CD4-positive, alpha-beta T cell treated with Interleukin-21 for 1 hour (primary cell): ENCODE measurements at regions not wholly inside any gene's neighbourhood (a gene's known extent, or its start where the extent isn't known, plus 50 kb on each side); places are given as distances from the start of the nearest gene placed in this dataset.
A peak's percentile ranks its signal among the peaks of the same experiment; 100 is the strongest.
"Not testable (repeated sequence)": the region's sequence is repeated elsewhere in the genome, so short reads cannot be mapped to it uniquely, and the experiment has no call there.

Experiments
- DNase-seq: peaks from one replicate; pipeline ENCODE4 v3.0.0-alpha.2; 2020

DNA sequence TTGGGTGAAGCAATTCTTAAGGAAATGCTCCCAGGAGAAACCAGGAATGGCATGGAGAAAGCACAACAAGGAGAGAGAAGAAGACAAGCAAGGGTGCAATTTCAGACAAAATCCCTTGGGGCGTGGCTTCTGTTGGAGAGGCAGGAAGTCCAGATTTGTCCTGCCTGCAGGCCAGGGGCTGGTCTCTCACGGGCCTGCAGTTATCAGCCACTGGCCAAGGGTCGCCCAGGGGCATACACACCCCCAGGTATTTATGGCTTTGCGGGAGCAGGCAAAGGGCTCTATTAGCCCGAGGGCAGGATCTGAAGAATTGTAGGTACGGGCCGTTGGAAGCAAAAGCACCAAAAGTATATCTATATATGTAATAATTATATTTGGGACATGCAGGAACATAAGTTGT lies 87.7 kb downstream of the IYD start:
- no peak for DNase-seq

DNA sequence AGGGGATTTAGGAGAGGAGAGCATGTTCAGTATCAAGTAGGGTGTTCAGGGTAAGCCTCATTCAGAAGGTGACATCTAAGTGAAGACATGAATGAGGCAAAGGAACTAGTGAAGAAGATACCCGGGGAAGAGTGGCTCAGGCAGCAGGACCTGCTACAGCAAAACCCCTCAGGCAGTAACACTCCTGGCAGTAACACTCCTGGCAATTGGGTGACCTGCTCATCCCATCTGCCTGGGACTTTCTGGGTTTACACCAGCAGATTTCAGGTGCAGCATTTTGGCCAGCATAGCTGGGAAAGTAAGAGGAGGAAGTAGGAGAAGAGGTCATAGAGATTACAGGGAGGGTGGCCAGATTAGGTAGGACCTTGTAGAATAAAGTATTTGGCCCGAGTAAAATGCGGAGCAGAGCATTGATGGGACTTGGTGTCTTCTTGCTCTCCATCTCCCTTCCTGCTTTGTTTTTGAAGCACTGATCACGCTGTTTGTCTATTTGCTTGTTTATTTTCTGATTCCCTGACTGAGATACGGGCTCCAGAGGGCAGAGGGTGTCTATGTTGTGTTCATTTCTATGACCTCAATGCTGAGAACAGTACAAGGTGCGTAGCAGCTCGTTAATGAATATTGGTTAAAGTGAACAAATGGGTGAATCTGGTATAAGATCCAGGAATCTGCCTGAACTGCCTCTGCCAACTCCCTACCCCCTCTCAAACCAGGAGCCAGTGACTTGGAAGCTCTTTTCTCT lies 88.3 kb downstream of the IYD start:
- no peak for DNase-seq

GRCh38 chr6:150458579-150458978 lies 89.8 kb downstream of the IYD start:
- no peak for DNase-seq

DNA sequence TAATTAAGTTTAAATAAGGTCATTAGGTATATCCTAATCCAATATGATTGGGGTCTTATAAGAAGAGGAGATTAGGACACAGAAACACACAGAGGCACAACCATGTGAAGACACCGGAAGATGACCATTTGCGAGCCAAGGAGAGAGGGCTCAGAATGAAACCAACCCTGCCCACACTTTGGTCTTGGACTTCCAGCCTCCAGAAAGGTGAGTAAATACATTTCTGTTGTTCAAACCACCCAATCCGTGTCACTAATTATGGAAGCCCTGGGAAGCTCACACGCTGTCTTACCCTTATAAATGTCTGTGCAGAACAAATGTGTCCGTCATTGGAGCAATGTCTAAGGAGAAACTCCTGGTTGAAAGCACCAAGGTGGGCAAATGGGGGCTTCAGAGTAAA lies 95.0 kb downstream of the IYD start:
- no peak for DNase-seq

DNA sequence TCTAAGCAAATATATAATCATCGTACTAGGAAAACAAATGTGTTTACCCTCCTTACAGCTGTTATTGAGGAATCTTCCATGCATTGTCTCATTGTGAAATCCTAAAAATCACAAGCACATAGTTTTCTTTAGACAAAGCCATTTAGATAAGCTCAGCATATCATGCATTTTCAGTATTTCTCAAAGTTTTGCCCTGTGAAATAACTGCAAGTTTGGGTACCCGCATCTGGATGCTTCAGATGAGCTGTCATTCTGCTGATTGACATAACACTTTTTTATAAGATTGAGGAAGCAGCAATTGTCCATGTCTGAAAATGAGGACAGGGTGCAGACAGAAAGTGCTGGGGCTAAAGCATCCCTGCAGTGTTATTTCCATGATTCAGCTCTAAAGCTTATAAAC lies 96.2 kb downstream of the IYD start:
- no peak for DNase-seq

DNA sequence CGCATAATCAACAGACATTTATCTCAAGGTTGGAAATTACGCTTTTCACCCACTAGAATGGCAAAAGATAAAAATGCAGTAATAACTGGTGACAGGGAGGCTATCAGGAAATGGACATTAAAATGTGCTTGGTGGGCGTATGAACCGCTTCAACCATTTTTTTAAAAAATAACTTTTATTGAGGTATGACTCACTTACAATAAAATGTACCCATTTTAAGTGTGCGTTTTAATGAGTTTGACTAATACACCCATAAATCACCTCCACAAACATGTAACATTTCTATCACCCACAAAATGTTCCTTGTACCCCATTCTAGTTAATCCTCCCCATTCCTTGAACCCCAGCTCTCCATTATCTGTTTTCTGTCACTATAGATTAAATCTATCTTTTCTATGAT lies 96.8 kb downstream of the IYD start:
- no peak for DNase-seq

DNA sequence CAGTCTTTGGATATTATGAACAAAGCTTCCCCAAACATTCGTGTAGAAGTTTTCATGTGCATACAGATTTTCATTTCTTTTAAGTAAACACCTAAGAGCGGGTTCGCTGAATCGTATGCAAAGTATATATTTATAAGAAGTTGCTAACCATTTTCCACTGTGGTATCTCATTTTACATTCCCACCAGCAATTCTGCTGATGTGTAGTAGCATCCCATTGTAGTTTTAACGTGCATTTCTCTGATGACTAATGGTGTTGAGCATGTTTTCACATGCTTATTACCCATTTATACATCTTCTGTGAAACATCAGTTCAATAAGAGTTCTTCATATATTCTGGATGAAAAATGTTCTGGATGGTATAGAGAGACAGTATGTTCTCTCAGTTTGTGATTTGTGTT lies 97.4 kb downstream of the IYD start:
- no peak for DNase-seq

GRCh38 chr6:150470131-150470530 lies 101.3 kb downstream of the IYD start:
- no peak for DNase-seq

DNA sequence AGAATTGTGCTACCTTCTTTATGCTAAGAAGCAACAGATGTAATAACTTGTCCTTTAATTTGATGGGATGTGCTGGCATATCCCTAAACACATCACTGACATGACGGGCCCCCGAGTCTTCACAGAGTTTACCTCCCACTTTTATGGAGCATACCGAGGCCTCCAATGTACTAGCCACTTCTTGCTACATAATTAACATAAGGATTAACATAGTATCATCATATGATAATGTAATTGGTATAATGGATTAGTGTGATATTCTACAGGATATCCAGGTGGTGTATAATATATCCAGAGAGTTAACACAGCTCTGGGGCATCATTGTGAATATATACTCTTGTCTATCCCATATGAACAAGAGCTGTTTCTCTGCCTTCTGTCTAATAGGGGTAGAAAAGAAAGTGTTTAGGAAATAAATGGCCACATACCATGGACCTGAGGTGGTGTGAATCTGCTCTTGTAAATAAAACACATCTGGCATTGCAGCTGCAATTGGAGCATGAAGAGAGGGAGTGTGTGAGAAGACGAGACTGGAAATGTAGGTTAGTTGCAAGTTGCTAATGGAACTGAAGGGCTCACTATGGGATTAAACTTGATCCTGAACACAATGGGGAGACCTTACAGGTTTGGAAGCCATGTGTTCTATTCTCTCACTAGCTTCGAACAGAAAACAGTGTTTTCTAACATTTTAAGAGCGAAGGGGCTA lies 102.3 kb downstream of the IYD start:
- no peak for DNase-seq

DNA sequence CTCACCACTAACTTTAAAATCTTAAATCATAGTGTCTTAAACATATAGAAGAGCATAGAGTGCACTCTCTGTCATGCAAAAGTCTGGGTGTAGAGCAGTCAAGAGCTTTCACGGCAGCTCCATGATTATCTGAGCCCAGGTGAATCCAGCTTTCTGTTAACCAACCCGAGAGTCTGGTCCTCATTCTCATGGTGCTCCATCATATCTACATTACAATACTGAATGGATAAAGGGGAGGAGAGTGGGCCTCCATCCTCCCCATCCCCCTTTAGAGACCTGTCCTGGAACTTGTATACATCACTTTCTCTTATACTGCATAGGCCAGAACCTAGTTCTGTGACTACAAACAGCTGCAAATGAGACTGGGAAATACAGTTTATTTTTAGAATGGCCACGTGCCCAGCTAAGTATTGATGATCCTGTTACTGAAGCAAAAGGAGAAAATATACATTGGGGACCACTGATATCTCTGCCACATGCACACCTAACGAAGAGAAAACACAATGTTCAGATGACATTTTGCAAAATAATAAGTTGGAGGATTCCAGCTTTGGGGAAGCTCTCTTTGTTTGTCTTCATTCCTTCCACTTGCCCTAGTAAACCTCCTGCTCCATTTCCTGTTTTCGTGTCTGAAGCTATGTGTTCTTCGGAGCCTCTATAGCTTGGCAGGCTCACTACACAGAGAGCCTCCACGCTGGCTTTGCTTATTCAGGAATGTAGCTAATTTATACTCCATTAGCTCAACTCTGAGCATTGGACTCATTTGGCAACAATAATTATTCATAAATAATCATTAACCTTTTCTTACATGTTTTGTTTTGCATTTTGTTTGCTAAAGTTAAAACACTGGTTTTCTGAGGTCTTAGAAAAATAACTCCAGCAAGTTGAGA lies 110.1 kb downstream of the IYD start:
- DNase-seq, result no peak

GRCh38 chr6:150482883-150483409 lies 114.1 kb downstream of the IYD start:
- no peak for DNase-seq

GRCh38 chr6:150485161-150485958 lies 114.3 kb upstream of the PLEKHG1 start:
- DNase-seq, result no peak

DNA sequence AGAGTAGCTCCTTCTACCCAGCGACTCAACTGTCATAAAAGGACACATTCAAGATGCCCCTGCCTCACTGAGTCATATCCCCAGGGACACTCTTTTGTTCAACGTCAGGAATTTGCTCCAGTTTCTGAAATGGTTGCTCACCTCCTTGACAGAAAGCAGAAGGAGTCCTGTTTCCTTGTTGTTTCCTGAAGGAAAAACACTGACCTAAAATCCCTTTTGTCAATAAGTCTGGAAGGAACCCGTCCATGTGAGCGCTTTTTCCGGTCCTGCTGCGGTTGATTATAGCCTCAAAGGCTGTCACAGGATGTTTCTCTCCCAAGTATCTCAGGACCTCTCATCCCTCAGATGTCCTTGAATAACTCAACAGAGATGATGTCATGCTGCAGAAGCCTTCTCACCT lies 113.6 kb upstream of the PLEKHG1 start:
- DNase-seq, result no peak

DNA sequence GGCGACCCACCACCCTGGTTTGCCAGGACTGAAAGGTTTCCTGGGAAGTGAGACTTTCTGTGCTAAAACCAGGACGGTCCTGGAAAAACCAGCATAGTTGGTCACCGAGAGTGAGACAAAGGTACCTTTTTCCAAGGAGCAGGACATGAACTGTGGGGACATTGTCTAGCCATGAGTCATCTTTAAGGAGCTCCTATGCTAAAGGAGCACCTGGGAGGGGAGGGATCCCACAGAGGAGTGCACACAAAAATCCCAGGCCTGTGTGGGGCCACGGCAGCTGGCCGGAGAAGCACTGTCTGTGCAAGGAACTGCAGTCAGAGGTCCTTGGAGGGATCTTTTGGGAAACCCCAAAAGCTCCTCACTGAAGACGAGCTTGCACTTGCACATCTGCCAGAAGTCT lies 109.1 kb upstream of the PLEKHG1 start:
- DNase-seq, result no peak

DNA sequence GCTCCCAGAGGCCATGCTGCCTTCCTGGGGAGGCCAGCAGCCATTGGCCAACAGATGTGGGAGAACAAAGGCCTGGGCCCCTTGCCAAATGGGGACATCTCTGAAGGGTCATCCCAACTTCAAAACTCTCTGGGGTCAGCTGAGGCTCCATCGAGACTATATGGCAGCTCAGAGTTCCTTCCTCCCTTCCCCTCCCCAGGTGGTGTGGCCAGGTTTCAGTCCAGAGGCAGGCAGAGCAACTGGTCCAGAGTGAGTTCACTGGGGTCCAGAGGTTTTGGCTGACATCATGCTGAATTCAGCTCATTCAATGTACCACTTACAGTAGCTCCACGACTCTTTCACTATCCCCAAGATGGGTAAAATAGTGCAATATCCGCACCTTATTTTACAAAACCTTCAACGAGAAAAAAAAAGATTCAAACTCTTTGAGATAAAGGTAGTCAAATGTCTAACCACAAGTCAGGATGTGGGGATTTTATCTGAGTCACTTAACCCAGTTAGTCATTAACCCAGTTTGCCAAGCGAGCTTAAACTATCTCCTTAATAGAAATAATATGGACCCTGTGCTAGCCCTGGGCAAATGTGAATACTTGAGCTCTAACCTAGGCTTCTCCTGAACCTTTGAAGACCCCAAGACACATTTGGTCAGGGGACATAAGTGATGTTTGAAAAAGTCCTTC lies 108.4 kb upstream of the PLEKHG1 start:
- DNase-seq, result peak; percentile 36

DNA sequence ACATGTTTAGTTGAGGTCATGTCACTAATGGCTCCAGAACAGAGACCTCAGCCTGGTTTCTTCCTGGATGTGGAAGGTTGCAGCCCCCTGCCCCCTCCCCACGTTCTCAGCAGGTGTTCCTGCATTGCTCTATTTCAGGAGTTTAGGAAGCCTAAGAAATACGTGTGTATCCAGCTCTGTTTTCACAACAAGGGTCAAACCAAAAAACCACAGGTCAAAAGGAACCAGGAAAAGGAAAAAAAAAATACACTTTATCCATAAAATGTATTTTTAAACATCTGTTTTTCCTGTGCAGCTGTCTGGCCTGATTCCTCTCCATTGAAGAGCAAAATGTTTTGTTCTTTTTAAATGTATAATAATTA lies 107.9 kb upstream of the PLEKHG1 start:
- DNase-seq, result no peak

DNA sequence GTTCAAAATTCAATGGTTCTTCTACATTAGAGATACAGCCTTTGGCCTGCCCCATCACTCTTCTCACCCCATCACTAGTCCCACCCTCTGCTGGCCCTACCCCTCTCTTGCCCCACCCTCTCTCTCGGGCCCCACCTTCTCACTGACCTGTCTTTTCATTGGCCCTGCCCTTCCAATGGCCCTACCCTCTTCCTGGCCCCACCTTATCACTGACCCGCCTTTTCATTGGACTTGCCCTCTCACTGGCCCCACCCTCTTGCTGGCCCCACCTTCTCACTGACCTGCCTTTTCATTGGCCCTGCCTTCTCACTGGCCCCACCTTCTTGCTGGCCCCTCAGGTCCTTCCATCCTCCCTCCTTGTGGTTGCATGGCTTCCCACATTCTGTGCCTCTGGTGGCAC lies 107.2 kb upstream of the PLEKHG1 start:
- no peak for DNase-seq

GRCh38 chr6:150492941-150493340 lies 106.7 kb upstream of the PLEKHG1 start:
- no peak for DNase-seq

DNA sequence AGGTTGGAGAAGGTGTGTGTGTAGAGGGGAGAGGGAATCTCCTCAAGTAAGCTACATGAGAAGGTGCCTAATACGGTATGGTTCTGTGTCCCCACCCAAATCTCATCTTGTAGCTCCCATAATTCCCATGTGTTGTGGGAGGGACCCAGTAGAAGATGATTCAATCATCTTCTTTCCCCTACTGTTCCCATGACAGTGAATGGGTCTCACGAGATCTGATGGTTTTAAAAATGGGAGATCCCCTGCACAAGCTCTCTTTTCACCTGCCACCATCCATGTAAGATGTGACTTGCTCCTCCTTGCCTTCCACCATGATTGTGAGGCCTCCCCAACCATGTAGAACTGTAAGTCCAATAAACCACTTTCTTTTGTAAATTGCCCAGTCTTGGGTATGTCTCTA lies 106.1 kb upstream of the PLEKHG1 start:
- DNase-seq, result not testable (repeated sequence)

DNA sequence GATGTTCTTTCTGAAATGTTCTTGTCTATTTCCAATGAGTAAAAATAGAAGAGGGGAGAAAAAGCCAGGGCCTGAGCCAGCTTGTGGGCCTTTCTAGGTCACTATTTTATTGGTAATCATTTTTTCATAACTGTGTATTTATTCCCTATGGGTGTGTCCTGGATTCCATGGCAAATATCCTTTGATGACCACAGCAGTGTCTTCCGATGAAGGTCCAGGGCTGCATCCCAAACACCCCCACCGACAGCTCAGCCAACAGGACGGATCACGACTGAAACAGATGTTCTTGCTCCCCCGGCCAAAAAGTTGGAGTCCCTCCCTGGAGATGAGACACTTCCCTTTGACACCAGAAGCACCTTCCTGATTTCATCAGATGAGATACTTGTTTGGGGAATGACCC lies 105.4 kb upstream of the PLEKHG1 start:
- DNase-seq, result no peak

DNA sequence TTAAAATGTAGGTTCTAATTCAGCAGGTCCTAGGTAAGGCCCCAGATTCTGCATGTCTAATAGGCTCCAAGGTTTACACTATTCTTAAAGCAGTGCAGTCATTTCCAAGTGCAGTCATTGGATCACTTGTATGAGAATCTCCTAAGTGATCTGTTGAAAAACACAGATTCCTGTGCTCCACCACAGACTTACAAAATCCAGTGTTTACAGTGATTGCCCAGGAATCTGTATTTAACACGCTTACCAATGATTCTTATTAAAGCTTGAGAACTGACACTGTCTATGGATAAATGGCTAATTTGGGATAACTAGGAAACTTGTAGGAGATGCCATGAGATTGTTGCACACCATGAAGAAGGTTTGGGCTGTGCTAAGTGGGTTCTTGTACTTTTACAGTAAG lies 104.6 kb upstream of the PLEKHG1 start:
- no peak for DNase-seq

GRCh38 chr6:150496629-150497028 lies 103.1 kb upstream of the PLEKHG1 start:
- DNase-seq, result no peak
